GM19455 (cell line): ENCODE measurements at regions not wholly inside any gene's neighbourhood (a gene's known extent, or its start where the extent isn't known, plus 50 kb on each side); places are given as distances from the start of the nearest gene placed in this dataset.
"Not testable (repeated sequence)": the region's sequence is repeated elsewhere in the genome, so short reads cannot be mapped to it uniquely, and the experiment has no call there.

ENCODE experiments used
- ATAC-seq: cut with Tn5 transposase; IDR thresholded peaks from one replicate; pipeline ENCODE4 v1.9.1; 2021; ENCODE audit not compliant: unreplicated experiment

DNA sequence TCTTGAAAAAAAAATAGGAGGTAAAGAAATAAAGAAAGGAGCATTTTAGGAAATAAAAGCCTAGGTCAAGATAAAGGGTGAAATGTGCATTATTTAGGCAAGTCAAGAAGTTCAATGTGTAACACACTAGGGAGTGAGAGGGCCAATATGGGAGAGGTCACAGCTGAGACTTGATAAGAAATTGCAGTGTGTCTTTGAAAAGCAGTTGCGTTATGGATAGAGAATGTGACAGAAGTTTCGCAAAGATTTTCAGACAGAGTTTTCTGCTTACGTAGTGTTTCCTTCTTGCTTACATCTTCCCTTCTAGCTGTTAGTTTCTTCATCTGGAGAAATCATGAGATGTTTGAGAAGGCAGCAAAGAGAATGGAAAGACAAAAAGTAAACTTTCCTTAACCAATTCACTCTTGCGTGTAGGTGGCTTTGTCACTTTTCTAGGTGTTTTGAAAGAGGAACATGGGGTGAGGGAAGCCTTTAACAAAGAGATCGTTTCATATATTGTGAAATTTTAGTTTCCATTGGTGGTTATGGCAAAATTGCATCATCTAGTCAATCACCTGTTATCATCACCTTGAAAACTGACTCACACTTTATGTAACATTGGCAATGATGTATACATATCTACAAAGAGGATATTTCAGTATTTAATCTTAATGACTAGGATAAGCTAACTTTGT lies 975.5 kb downstream of the OLFM4 start:
- no peak for ATAC-seq

DNA sequence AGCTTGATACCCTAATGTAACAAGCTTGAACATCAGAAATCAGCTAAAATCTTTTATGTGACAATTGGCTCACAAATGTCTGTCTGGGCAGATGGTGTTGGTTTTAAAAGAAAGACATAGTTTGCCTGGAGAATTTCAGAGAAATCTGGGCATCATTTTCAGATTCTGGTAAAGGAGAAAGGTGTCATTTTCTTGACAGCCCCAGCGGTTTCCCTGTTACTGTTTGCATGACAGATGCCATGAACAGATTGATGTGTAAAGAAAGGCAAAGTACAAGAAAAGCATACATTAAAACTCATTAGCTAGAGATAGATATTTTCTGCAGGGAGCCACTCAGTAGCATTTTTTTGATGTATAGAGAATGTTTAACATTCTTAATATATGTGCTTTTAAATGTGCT lies 987.9 kb downstream of the OLFM4 start:
- no peak for ATAC-seq

DNA sequence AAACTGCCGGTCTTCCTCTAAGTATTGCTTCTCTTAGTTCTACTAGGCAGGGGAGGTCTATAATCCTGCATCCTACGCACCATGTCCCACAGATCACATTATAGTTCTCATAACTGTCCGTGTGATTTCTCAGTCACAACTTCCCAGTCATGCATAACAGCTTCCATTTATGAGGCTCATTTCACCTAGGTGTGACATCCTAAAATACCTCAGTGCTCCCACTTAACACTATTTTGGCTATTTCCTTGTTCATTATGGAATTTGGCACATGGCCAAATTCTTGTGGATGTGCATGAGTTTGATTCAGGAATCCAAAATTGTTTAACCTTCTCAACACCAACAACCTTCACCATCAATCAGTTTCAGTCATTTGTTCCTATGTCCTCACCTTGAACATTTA lies 989.9 kb downstream of the OLFM4 start:
- ATAC-seq: no peak

DNA sequence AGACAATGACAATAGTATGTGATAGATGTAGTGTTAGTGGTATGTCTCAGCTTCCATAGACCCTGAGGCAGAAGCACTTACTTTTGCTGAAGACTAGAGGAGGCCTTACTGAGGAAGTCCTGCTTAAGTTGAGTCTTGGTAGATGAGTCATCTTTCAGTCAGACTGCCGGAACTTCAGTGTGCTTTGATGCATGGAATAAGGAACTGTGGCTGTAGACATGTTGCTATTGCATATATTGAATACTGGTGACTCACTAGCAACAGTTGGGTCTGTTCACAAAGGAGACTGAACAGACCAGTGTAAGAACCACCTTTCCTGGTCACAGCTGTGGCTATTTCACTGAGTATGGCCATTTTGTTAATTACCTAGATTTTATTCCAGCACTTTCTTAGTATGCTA lies 1000.6 kb downstream of the OLFM4 start:
- ATAC-seq: peak; percentile 97

DNA sequence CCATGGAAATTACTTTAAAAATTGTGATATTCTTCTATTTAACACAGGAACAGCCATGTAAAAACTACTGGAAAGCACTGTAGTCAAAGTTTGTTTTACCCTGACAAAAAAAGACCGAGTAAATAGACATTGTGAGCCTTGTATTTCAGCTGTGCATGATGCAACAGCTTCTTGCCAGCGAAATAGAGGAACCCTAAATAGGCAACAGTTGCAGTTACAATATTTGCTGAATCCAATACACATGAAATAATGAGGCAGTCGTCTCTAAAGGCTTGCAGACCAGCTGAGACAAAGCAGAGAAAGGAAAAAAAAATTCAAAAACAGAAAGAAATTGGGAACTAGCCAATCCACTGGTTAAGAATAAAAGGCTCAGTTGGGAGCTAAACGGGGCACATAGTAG lies 1001.1 kb downstream of the OLFM4 start:
- ATAC-seq: peak; percentile 2

DNA sequence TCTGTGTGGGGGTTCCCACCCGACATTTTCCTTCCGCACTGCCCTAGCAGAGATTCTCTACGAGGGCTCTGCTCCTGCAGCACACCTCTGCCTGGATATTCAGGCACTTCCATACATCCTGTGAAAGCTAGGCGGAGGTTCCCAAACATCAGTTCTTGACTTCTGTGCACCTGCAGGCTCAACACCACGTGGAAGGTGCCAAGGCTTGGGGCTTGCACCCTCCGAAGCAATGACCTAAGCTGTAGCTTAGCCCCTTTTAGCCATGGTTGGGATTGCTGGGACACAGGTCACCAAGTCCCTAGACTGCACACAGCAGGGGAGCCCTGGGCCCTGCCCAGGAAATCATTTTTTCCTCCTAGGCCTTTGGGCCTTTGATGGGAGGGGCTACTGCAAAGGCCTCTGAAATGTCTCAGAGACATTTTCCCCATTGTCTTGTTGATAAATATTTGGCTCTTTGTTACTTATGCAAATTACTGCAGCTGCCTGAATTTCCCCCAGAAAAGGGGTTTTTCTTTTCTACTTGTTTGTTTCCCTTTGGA lies 1004.8 kb downstream of the OLFM4 start:
- ATAC-seq: no peak

DNA sequence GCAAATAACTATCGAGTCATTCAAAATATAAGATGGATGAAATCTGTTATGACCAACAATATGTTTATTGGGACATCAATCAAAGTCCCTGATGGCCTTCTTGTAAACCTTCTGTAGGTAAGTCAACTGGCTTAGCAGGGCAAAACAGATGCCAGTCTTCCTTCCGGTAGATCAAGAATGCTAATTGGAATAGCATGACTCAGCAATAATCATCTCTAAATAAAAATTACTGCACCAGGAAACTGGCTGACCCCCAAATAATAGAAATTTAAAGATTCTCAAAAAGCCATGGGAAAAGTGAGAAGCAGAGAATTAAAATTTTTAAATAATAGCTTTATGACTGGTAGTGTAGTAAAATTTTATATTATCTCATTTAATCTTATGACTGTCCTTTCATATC lies 1005.4 kb downstream of the OLFM4 start:
- ATAC-seq: no peak

DNA sequence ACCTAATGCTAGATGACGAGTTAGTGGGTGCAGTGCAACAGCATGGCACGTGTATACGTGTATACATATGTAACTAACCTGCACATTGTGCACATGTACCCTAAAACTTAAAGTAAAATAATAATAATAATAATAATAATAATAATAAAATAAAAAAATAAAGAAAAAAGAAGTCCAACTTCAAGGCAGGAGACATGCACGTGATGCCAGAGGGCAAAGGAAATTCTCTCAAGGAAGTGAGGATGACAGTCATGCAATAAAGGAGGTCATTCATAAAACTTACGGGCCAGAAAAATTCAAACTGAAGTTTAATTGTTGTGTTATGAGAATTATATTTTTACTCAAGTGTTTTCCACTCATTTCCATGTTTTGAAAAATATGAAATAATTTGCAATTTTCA lies 1028.8 kb downstream of the OLFM4 start:
- not testable (repeated sequence) for ATAC-seq

DNA sequence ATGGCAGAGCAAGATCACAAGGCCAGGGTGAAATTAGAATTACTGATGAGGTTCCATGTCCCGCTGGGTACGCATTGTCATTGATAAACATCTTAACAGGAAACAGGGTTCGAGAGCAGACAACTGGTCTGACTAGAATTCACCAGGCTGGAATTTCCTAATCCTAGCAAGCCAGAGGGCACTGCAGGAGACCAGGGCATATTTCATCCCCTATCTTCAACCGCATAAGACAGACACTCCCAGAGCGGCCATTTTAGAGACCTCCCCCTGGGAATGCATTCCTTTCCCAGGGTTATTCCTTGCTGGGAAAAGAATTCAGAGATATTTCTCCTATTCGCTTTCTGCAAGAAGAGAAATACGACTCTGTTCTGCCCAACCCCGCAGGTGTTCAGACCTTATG lies 1041.3 kb downstream of the OLFM4 start:
- ATAC-seq: not testable (repeated sequence)

DNA sequence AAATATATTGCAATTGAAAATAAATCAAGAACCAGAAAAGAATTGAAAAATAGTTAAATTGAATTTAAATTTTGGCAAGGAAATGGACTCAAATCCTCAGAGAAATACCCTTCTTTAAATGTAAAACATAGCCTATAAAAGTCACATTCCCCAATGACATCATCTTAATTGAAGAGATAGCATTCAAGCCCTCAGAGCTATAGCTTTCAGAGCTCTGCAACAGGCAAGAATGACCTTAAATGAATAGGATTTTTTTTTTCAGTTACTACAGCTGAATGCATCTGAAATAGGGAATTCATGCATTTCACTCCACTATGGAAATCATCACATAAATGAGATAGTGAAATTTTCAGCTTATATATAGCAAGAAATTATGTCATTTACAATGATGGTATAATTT lies 1049.0 kb downstream of the OLFM4 start:
- no peak for ATAC-seq

DNA sequence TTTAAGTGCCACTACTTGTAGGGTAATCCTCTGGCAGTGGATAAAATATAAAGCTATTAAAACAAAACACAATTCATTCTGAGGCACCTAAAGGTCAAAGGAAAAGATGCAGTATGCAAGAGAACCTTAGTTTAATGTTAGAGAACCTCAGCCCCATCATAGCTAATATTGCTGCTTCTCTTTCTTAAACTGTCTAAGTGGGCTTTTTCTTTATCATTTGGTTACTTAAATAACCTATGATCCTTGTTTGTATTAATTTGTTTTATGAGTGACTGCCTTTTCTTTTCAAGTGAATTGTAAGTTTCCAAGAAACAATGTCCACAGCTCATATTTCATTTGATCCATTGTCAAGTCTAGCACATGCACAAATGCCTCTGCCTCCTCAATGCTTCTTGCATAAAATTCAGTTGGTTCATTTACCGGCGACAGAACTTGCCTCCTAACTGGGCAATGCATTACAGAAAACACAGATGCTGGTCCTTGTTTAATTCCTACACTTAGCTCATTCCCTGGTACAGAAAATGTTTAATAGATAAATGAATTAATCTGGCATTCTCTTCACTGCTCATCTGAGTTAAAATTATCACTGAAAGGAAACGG lies 1049.8 kb downstream of the OLFM4 start:
- no peak for ATAC-seq

DNA sequence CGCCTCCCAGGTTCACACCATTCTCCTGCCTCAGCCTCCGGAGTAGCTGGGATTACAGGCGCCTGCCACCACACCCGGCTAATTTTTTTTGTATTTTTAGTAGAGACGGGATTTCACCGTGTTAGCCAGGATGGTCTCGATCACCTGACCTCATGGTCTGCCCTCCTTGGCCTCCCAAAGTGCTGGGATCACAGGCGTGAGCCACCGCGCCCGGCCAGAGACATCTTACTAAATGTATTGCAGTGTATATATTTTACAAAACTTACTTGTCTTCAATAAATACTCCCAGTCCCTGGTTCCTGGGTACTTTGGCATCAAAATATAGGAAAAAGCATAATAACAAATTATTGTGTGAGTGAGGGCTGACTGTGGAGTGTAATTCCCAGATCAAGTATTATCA lies 1053.7 kb downstream of the OLFM4 start:
- not testable (repeated sequence) for ATAC-seq

DNA sequence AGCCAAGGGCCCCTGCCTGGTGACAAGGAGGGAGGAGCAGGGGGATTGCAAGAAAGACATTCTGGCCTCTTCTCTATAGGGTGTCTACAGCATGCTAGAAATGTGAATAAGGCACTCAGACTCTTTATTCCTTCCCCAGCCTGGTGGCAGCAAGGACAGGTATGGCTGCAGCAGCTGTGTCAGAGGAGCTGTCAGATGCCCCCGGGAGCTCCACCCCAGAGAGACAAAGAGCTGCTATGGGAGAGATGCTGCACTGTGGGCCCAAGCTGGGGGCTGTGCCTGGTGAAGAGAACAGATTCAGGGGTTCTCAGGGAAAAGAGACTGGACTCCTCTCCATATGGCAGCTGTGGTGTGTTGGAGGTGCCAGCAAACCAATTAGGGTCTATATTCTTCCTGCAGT lies 1063.3 kb downstream of the OLFM4 start:
- no peak for ATAC-seq

DNA sequence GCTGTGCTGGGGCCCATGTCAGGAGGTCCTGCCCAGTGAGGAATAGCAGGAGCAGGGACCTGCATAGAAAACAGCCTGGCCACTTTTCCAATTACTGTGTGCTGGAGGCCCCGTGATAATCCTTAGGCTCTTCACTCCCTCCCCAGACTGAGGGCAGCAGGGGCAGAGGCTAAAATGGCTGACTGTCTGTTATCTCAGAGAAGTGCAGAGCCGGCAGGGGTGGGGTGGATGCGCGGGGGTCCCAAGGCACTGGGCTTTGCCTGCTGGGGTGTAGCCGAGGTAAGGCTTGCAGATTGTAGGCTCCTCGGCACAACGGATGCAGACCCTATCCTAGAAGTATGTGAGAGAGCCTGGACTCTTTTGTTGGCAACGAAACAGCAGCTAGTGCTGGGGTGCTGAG lies 1064.1 kb downstream of the OLFM4 start:
- ATAC-seq: no peak

DNA sequence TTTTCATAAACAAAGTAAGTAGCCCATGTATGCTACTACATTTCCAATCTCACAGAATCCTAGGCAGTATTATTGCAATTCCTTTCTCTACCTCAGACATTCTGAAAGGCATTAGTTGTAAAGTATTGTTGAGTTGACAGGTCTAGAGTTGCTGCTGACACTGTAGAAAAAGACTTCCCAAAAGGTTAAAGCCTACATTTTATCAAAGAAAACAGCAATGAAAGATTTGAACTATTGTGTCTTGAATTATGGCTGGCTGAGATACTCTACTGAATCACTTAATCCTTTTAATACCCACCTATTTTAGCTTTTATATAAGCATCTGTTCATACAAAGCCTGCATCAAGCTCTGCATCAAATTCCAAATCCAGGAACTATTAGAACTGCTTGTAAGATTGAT lies 1082.0 kb downstream of the OLFM4 start:
- ATAC-seq: no peak

DNA sequence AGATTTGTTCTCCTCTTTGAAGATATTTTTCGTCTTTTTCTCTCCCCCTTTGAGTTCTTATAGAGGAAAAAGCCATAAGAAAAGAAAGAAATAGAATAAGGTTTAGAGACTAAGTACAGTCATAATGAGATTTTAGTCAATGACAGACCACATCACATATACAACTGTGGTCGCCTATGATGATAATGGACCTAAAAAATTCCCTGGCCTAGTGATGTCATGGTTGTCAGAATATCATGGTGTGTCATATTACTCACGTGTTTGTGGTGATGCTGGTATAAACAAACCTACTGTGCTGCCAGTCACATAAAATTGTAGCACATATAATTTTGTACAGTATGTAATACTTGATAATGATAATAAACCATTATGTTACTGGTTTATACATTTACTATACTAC lies 1096.1 kb downstream of the OLFM4 start:
- no peak for ATAC-seq

DNA sequence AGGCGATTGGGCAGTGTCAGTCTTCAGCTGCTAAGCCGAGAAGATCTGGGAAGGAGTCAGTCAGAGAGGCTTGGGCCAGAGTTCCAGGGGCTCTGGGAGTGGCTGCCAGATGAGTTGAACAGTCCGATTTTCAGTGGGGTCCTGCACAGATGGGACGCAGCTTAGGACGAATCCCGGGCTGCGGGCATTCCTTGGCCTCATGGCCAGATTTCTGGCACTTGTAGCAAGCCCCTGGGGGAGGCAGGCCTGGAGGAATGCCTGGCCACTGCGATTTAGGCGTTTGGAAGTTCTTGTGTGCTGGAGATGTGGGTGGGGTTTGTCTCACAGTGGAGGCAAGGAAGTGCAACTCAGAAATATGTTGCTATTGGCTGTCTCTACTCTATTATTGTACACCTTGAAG lies 1102.3 kb downstream of the OLFM4 start:
- ATAC-seq: not testable (repeated sequence)

DNA sequence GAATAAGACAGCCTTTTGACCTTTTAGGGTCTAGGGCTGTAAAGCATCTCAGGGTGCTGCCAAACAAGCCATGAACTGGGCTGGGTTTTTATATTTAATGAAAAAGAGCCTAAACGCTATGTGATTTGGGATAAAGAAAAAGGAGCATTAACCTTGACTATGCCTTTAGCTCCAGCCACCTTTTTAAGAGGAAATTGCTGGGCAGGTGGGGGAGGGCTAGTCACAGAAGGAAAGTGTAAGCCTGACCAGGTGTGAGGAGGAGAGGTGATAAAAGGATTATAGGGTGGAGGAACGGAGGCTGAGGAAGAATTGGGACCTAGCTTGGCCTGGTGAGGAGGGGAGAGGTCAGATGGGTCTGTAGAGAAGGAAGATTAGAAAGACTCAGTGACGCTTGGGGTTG lies 1102.8 kb downstream of the OLFM4 start:
- ATAC-seq: not testable (repeated sequence)

DNA sequence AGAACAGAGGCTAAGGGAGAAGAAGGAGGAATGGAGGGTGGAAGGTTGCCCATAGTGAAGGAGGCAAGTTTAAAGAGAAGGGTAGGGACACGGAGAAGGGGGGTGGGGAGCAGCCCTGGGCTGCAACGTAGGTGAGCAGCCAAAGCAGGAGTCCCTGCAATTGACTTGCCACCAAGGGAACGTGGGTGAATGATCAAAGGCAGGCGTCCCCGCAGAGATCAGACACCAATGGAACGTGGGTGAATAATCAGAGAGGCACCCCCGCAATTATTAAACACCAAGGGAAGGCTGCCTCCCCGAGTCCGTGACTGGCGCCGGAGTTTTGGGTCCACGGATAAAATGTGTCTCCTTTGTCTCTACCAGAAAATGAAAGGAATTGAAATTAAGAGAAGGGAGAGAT lies 1103.5 kb downstream of the OLFM4 start:
- not testable (repeated sequence) for ATAC-seq

DNA sequence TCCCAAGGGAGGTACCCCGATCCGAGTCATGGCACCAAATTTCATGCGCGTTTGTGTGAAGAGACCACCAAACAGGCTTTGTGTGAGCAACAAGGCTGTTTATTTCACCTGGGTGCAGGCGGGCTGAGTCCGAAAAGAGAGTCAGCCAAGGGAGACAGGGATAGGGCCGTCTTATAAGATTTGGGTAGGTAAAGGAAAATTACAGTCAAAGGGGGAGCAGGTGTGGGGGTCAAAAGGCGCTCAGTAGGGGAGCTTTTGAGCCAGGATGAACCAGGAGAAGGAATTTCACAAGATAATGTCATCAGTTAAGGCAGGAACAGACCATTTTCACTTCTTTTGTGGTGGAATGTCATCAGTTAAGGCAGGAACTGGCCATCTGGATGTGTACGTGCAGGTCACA lies 1104.1 kb downstream of the OLFM4 start:
- not testable (repeated sequence) for ATAC-seq

DNA sequence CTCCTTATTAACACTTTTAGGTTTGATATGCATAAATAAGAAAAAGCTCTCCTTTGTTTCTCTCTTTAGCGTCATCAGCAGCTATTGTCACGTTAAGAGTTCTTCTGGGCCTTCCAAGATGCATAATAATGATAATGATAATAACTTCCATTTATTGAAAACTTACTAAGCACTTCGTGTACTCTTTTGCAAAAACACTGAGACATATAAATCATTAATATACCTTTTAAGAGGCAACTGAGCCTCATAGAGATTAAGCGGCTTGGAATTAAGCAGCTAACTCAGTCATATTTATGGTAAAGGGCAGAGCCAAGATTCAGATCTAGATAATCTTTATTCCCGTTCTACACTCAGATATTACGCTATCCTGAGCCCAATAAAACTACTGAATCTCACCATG lies 1105.1 kb downstream of the OLFM4 start:
- no peak for ATAC-seq

DNA sequence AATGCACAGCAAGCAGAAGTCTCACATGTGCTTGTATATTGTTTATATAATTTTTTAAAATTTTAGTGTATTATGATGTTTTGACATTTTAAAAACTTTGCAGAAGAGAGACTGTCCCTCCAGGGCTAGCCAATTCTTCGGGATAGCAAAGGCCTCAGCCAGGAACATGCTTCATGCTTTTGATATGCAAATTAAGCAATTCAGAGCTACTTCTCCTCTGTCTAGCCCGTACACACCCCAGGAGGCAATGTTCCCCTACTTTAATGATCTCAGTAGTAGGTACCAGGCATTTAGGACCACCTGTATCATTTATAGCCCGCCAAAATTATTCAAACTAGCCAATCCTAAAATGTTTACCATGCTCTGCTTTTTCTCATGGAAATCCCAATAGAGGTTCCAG lies 1116.2 kb downstream of the OLFM4 start:
- ATAC-seq: no peak

DNA sequence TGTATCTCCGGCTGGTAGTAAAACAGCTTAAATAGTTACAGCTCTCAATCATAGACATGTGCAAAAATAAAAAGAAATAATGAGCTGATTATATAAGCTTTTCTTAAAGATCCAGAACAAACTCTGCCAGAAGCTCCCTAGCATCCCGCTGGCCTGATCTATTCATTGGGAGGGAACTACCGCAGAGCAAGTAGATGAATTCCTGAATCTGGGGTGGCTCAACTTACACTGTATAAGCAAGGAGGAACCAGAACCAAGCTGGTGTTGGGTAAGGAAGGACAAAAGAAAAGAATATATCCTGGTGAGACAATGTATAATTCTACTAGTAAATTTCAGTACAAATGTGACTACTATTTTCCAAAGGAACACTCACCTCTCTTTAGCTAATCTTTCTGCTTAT lies 1122.2 kb downstream of the OLFM4 start:
- no peak for ATAC-seq
